Hepatocyte (in vitro differentiated cells): ENCODE measurements at regions not wholly inside any gene's neighbourhood (a gene's known extent, or its start where the extent isn't known, plus 50 kb on each side); places are given as distances from the start of the nearest gene placed in this dataset.

Experiments
- CTCF ChIP-seq: fragments of 200-600 bp; sonication (generic); IDR thresholded peaks from 2 replicates; pipeline ENCODE4 v1.5.1; 2016; ENCODE audit warnings: antibody characterized with exemption, mild to moderate bottlenecking; ENCODE audit not compliant: poor library complexity
- EZH2 ChIP-seq: fragments of 200-600 bp; sonication (generic); IDR thresholded peaks from 2 replicates; pipeline ENCODE4 v1.6.1; 2016; ENCODE audit warnings: antibody characterized with exemption, mild to moderate bottlenecking, borderline replicate concordance
- EZH2phosphoT487 ChIP-seq: fragments of 200-600 bp; sonication (generic); IDR thresholded peaks from one replicate; pipeline ENCODE4 v1.6.1; 2018; ENCODE audit warnings: antibody characterized with exemption, mild to moderate bottlenecking, low read depth, moderate library complexity; ENCODE audit not compliant: unreplicated experiment, severe bottlenecking

DNA sequence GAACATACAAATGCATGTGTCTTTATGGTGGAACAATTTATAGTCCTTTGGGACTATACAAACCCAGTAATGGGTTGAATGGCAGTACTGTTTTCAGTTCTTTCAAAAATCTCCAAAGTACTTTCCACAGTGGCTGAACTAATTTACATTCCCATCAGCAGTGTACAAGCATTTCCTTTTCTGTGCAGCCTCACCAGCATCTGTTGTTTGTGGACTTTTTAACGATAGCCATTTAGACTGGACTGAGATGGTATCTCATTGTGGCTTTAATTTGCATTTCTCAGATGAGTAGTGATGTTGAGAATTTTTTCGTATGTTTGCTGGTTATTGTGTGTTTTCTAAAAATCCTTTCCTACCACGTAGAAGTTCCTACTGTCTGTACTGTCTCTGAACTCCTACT lies 327.2 kb upstream of the ZFP64 start:
- TF ChIP-seq EZH2phosphoT487 (no peak), CTCF (no peak), EZH2 (no peak)
